ENCODE measurements at regions not wholly inside any gene's neighbourhood (a gene's known extent, or its start where the extent isn't known, plus 50 kb on each side); places are given as distances from the start of the nearest gene placed in this dataset.

DNA sequence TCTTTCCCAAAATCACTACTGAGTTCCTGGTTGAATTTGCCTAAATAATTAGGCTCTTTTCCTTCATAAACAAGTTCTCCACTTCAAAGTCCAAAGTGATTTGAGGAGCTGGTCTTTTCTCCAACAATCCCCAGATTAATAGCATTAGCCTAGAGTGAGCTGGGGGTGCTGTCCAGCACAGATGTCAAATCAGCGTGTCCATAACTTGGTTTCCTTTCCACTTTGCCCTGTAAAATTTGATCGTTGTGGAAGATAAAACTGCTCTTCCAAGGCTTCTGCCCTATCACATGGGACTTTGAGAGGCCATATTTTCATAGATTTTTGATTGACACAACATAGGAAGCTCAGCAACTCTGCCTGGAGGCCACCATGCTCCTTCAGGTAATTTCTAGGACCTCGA lies 134.7 kb upstream of the RORB start:
- H3K27ac ChIP-seq = no peak overlapping the region
- WGBS, 2 donors = 74 to 80% methylated on average over 3 of the region's 3 CpGs

GRCh38 chr9:74366111-74366510 lies 131.0 kb upstream of the RORB start:
- Histone ChIP-seq H3K27me3 (no peaks in the 10 kb centered on the region), H3K36me3 (ENCODE audit: low read depth, missing control alignments) (no peaks in the 10 kb centered on the region), H3K4me3 (no peak overlapping the region), H3K9me3 (no peaks in the 10 kb centered on the region), H3K4me1 (no peaks in the 10 kb centered on the region), H3K27ac (no peak overlapping the region)
- 43 to 47% methylated on average over 3 of the region's 3 CpGs for WGBS, 2 donors
- TF ChIP-seq, protein P1, sequence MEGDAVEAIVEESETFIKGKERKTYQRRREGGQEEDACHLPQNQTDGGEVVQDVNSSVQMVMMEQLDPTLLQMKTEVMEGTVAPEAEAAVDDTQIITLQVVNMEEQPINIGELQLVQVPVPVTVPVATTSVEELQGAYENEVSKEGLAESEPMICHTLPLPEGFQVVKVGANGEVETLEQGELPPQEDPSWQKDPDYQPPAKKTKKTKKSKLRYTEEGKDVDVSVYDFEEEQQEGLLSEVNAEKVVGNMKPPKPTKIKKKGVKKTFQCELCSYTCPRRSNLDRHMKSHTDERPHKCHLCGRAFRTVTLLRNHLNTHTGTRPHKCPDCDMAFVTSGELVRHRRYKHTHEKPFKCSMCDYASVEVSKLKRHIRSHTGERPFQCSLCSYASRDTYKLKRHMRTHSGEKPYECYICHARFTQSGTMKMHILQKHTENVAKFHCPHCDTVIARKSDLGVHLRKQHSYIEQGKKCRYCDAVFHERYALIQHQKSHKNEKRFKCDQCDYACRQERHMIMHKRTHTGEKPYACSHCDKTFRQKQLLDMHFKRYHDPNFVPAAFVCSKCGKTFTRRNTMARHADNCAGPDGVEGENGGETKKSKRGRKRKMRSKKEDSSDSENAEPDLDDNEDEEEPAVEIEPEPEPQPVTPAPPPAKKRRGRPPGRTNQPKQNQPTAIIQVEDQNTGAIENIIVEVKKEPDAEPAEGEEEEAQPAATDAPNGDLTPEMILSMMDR (IDR thresholded peaks at IDR 0.05) = no peak
- no peak for TF ChIP-seq POLR2A (IDR thresholded peaks at IDR 0.05)
- no peak for DNase-seq
- intact Hi-C loops (cut with DNase I; ENCODE audit: low total_unique reads) = no loop called here

More for the DNA sequence above, 134.7 kb upstream of the RORB start:
- H3K36me3 ChIP-seq (ENCODE audit: low read depth, missing control alignments) = no peaks in the 10 kb centered on the region
- DNase-seq = no peak
- TF ChIP-seq, protein P1 (IDR thresholded peaks at IDR 0.05) = no peak
- TF ChIP-seq POLR2A (IDR thresholded peaks at IDR 0.05) = no peak
- no peaks in the 10 kb centered on the region for H3K27me3 ChIP-seq
- intact Hi-C loops (cut with DNase I; ENCODE audit: low total_unique reads) = no loop called here
- H3K4me1 ChIP-seq = no peaks in the 10 kb centered on the region
- no peaks in the 10 kb centered on the region for H3K9me3 ChIP-seq
- no peak overlapping the region for H3K4me3 ChIP-seq

GRCh38 chr9:74369844-74370243 lies 127.3 kb upstream of the RORB start:
- no peak for DNase-seq
- intact Hi-C loops (cut with DNase I; ENCODE audit: low total_unique reads) = no loop called here
- Histone ChIP-seq H3K36me3 (ENCODE audit: low read depth, missing control alignments) (no peaks in the 10 kb centered on the region), H3K4me3 (no peak overlapping the region), H3K27ac (no peak overlapping the region), H3K27me3 (no peaks in the 10 kb centered on the region), H3K4me1 (no peaks in the 10 kb centered on the region), H3K9me3 (no peaks in the 10 kb centered on the region)
- 35 to 63% methylated on average over 1 of the region's 1 CpG for WGBS, 2 donors
- TF ChIP-seq, protein P1 (IDR thresholded peaks at IDR 0.05) = no peak
- TF ChIP-seq POLR2A (IDR thresholded peaks at IDR 0.05) = no peak

GRCh38 chr9:74373348-74373747 lies 123.8 kb upstream of the RORB start:
- Histone ChIP-seq H3K27me3 (no peaks in the 10 kb centered on the region), H3K36me3 (ENCODE audit: low read depth, missing control alignments) (no peaks in the 10 kb centered on the region), H3K27ac (no peak overlapping the region), H3K4me3 (no peak overlapping the region), H3K4me1 (no peaks in the 10 kb centered on the region), H3K9me3 (no peaks in the 10 kb centered on the region)
- no peak for DNase-seq
- intact Hi-C loops (cut with DNase I; ENCODE audit: low total_unique reads) = no loop called here
- TF ChIP-seq, protein P1 (IDR thresholded peaks at IDR 0.05) = no peak
- no peak for TF ChIP-seq POLR2A (IDR thresholded peaks at IDR 0.05)

GRCh38 chr9:74379718-74380117 lies 117.4 kb upstream of the RORB start:
- TF ChIP-seq, protein P1 (IDR thresholded peaks at IDR 0.05) = no peak
- TF ChIP-seq POLR2A (IDR thresholded peaks at IDR 0.05) = no peak
- H3K27ac ChIP-seq = no peak overlapping the region
- 57 to 64% methylated on average over 2 of the region's 2 CpGs for WGBS, 2 donors
- H3K27me3 ChIP-seq = no peaks in the 10 kb centered on the region
- H3K4me1 ChIP-seq = no peaks in the 10 kb centered on the region
- H3K9me3 ChIP-seq = no peaks in the 10 kb centered on the region
- DNase-seq = peak; percentile 63
- intact Hi-C loops (cut with DNase I; ENCODE audit: low total_unique reads) = no loop called here
- H3K36me3 ChIP-seq (ENCODE audit: low read depth, missing control alignments) = no peaks in the 10 kb centered on the region
- no peak overlapping the region for H3K4me3 ChIP-seq

Data from testis (tissue), 2 donors.